Upper lobe of right lung (tissue), 1 donor: ENCODE measurements at regions not wholly inside any gene's neighbourhood (a gene's known extent, or its start where the extent isn't known, plus 50 kb on each side); places are given as distances from the start of the nearest gene placed in this dataset.

Experiments
- ATAC-seq: fragments of 200-7000 bp; cut with Tn5 transposase; one replicate; pipeline ENCODE4 v1.9.1; 2020; ENCODE audit warnings: mild to moderate bottlenecking, moderate library complexity
- DNase-seq: peaks from one replicate; pipeline ENCODE4 v3.0.0-alpha.2; 2020
- H3K27ac ChIP-seq: fragments of 200-600 bp; one replicate; pipeline ENCODE4 v1.8.0; 2022
- H3K27me3 ChIP-seq: fragments of 200-600 bp; one replicate; pipeline ENCODE4 v1.8.0; 2022; ENCODE audit warnings: mild to moderate bottlenecking
- H3K36me3 ChIP-seq: fragments of 200-600 bp; one replicate; pipeline ENCODE4 v1.8.0; 2022
- H3K4me1 ChIP-seq: fragments of 200-600 bp; one replicate; pipeline ENCODE4 v1.8.0; 2022
- H3K4me3 ChIP-seq: fragments of 200-600 bp; one replicate; pipeline ENCODE4 v1.8.0; 2022; ENCODE audit warnings: mild to moderate bottlenecking
- H3K9me3 ChIP-seq: fragments of 200-600 bp; one replicate; pipeline ENCODE4 v1.8.0; 2022
- intact Hi-C: fragments of 100-400 bp; cut with DNase I; formaldehyde crosslinking; loops from one replicate; pipeline ENCODE4 v1.11.0; 2022
- TF ChIP-seq, protein P1 (sequence below): fragments of 200-600 bp; IDR thresholded peaks from one replicate; pipeline ENCODE4 v1.8.0; 2022; ENCODE audit warnings: antibody characterized with exemption
- donor health status: DM: no; HTN: yes; CAD: no; lungs with severe emphysema.

DNA sequence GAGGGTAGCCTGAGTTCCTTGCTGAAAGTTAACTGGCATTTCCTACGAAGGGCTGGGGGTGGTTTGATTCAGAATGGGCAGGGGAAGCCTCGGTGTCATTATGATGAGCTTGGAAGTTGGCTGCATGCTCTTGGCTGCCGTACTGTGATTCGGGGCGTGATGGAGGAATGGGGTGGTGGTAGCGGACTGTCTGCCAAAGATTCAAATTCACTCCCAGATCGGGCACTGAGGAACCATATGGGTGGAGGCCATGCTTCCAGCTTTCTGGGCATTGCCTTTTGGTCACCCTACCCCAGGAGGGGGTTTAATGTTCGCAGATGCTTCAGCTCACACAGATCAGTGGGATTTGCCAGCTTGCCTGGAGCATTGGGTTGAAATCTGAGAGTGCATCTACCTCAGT is 492.8 kb upstream of the EEF2KMT start:
- Histone ChIP-seq H3K36me3 (no peaks in the 10 kb centered on the region), H3K4me3 (no peak overlapping the region)

DNA sequence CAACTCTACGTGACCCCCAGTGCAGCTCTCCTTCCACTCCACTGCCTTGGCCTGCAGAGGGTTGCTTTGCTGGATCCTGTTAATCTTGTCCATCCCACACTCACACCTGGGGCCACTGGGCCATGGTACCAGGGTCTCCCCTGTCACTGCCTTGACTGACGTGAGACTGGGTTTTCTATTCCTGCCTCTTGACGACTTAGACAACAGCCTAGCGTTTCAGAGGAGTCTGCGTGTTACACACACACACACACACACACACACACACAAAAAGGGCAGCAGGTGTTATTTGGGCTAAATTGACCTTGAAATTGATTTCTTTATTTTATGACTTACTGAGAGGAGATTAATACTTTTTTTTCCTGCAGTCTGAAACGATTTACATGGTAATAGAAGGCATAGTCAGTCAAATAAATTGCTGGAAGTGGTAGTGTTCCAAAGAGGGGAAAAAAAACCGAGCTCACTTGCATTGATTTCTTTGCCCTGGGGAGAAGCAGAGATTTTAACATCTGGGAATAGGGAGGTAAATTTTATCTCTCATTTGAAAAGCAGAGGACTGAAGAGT is 492.3 kb upstream of the EEF2KMT start:
- TF ChIP-seq, protein P1, sequence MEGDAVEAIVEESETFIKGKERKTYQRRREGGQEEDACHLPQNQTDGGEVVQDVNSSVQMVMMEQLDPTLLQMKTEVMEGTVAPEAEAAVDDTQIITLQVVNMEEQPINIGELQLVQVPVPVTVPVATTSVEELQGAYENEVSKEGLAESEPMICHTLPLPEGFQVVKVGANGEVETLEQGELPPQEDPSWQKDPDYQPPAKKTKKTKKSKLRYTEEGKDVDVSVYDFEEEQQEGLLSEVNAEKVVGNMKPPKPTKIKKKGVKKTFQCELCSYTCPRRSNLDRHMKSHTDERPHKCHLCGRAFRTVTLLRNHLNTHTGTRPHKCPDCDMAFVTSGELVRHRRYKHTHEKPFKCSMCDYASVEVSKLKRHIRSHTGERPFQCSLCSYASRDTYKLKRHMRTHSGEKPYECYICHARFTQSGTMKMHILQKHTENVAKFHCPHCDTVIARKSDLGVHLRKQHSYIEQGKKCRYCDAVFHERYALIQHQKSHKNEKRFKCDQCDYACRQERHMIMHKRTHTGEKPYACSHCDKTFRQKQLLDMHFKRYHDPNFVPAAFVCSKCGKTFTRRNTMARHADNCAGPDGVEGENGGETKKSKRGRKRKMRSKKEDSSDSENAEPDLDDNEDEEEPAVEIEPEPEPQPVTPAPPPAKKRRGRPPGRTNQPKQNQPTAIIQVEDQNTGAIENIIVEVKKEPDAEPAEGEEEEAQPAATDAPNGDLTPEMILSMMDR, result no peak
- DNase-seq (no peak), ATAC-seq (no peak)
- intact Hi-C loops, result no loop called here
- H3K27ac ChIP-seq, result no peak overlapping the region
- H3K27me3 ChIP-seq, result no peaks in the 10 kb centered on the region
- H3K4me1 ChIP-seq, result no peaks in the 10 kb centered on the region
- H3K36me3 ChIP-seq, result no peaks in the 10 kb centered on the region
- no peaks in the 10 kb centered on the region for H3K9me3 ChIP-seq
- H3K4me3 ChIP-seq, result no peak overlapping the region

More for the DNA sequence above, 492.8 kb upstream of the EEF2KMT start:
- DNase-seq, result no peak
- Histone ChIP-seq H3K9me3 (no peaks in the 10 kb centered on the region), H3K27me3 (no peaks in the 10 kb centered on the region), H3K4me1 (no peaks in the 10 kb centered on the region), H3K27ac (no peak overlapping the region)
- intact Hi-C loops, result no loop called here
- no peak for ATAC-seq
- TF ChIP-seq, protein P1, result no peak

DNA sequence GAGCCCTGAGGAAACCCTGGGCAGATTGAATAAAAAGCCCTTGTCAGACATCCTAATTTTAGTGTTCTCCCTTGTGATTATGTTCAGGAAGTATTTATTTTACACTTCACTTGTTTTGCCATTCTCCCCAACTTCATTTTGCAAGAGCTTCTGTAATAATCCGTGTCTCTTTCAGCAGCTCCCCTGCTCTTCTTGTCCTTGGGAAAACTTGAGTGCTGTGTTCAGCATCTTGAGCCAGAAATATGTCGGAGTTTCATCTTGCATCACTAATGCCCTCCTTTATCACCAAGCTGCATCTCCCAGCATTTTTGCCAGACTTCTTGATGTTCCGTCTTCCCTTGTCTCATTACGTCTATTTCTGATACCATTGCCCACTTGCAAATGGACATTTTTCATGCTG is 486.5 kb upstream of the EEF2KMT start:
- Histone ChIP-seq H3K4me1 (no peaks in the 10 kb centered on the region), H3K4me3 (no peak overlapping the region), H3K36me3 (no peaks in the 10 kb centered on the region), H3K9me3 (no peaks in the 10 kb centered on the region), H3K27me3 (no peaks in the 10 kb centered on the region), H3K27ac (no peak overlapping the region)
- ATAC-seq, result no peak
- intact Hi-C loops, result no loop called here
- DNase-seq, result no peak
- TF ChIP-seq, protein P1, result no peak

DNA sequence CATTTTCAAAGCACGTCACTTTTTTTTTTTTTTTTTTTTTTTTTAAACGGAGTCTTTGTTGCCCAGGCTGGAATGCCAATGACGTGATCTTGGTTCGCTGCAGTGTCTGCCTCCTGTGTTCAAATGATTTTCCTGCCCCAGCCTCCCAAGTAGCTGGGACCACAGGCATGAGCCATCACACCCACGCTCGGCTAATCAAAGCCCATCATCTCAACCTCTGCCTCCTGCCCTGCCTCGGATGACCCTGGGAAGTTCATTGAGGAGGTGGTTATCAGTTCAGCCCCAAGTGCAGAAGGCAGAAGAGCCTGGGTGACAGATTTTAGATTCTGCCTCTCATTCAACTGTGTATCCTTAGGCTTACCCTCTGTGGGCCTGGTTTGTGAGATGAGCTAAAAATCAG is 484.9 kb upstream of the EEF2KMT start:
- ATAC-seq (no peak), DNase-seq (no peak)
- Histone ChIP-seq H3K4me3 (no peak overlapping the region), H3K27ac (no peak overlapping the region), H3K4me1 (no peaks in the 10 kb centered on the region), H3K27me3 (no peaks in the 10 kb centered on the region), H3K9me3 (no peaks in the 10 kb centered on the region), H3K36me3 (no peaks in the 10 kb centered on the region)
- intact Hi-C loops, result no loop called here
- TF ChIP-seq, protein P1, result no peak

DNA sequence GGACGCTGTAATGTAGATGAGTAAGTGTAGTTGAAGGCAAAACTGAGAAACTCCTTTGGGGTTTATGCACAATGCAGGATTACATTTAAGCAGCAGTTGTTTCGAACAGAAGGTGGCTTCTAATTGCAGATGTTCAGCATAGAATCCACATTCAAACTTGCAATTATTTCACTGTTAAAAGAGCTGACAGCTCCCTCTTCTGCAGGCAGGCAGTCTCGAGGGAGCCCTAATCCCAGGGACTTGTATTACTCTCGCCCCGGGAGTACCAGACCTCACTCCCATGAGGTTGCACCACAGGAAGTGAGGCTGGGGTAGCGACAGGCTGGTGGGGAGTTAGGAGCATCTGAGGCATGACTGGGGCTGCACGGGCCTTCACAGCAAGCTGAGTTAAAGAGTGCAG is 484.3 kb upstream of the EEF2KMT start:
- TF ChIP-seq, protein P1, result no peak

DNA sequence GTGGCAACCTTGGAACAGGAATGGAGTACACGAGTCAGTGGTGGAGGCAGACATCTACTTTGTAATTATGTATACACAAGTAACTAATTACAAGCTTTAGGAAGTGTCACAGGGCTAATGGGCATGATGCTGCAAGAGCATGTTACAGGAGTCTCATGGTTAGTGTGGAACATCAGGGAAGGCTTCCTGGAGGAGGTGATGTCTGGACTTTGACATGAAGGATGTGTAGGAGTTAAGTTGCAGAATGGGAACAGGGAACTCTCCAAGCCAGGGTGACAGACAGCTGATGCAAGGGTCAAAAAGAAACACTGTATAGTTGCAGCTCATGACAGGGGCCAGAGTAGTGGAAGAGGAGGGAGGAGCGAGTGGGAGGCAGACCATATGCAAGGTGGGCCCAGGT is 483.8 kb upstream of the EEF2KMT start:
- intact Hi-C loops, result no loop called here
- no peak for ATAC-seq
- no peaks in the 10 kb centered on the region for H3K4me1 ChIP-seq

More for the DNA sequence above, 484.3 kb upstream of the EEF2KMT start:
- H3K27ac ChIP-seq, result no peak overlapping the region
- no peaks in the 10 kb centered on the region for H3K27me3 ChIP-seq
- H3K4me1 ChIP-seq, result no peaks in the 10 kb centered on the region
- intact Hi-C loops, result no loop called here
- H3K9me3 ChIP-seq, result no peaks in the 10 kb centered on the region
- DNase-seq (no peak), ATAC-seq (no peak)
- H3K36me3 ChIP-seq, result no peaks in the 10 kb centered on the region
- H3K4me3 ChIP-seq, result no peak overlapping the region

More for the DNA sequence above, 483.8 kb upstream of the EEF2KMT start:
- DNase-seq, result no peak
- H3K27me3 ChIP-seq, result no peaks in the 10 kb centered on the region
- no peaks in the 10 kb centered on the region for H3K9me3 ChIP-seq
- no peak overlapping the region for H3K27ac ChIP-seq
- TF ChIP-seq, protein P1, result no peak
- no peaks in the 10 kb centered on the region for H3K36me3 ChIP-seq
- no peak overlapping the region for H3K4me3 ChIP-seq
